ENCODE measurements at regions not wholly inside any gene's neighbourhood (a gene's known extent, or its start where the extent isn't known, plus 50 kb on each side); places are given as distances from the start of the nearest gene placed in this dataset.
A peak's percentile ranks its signal among the peaks of the same experiment; 100 is the strongest.

DNA sequence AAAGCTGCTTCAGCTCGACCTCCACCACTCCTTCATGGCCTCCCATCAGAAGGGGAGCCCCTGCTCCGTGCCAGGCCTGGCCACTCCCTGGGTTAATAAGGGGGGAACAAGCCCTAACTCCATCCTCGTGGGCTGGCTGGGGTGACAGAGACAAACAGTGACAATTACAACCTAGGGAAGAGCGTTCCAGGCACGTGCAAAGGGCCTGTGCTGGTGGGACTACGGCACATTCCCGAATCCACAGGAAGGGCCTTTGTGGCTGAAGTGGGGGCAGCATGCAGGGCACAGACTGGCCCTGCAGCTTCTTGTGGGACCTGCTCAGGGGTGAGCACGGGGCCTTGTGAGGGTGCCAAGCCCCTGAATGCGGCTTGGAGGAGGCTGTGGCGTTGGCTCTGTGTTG lies 157.4 kb downstream of the C9orf50 start:
- H3K4me3 ChIP-seq (ENCODE audit: low read depth, poor library complexity, severe bottlenecking) = no peak overlapping the region
- DNase-seq (ENCODE audit: low spot score in 2 of 2) = no peak
- intact Hi-C loops (cut with DNase I; ENCODE audit: low total_unique reads) = no loop called here
- 87 to 96% methylated on average over 9 to 10 of the region's 10 CpGs for WGBS, 2 donors
- TF ChIP-seq POLR2A (IDR thresholded peaks at IDR 0.05) = no peak
- TF ChIP-seq, protein P1, sequence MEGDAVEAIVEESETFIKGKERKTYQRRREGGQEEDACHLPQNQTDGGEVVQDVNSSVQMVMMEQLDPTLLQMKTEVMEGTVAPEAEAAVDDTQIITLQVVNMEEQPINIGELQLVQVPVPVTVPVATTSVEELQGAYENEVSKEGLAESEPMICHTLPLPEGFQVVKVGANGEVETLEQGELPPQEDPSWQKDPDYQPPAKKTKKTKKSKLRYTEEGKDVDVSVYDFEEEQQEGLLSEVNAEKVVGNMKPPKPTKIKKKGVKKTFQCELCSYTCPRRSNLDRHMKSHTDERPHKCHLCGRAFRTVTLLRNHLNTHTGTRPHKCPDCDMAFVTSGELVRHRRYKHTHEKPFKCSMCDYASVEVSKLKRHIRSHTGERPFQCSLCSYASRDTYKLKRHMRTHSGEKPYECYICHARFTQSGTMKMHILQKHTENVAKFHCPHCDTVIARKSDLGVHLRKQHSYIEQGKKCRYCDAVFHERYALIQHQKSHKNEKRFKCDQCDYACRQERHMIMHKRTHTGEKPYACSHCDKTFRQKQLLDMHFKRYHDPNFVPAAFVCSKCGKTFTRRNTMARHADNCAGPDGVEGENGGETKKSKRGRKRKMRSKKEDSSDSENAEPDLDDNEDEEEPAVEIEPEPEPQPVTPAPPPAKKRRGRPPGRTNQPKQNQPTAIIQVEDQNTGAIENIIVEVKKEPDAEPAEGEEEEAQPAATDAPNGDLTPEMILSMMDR (IDR thresholded peaks at IDR 0.05) = no peak

DNA sequence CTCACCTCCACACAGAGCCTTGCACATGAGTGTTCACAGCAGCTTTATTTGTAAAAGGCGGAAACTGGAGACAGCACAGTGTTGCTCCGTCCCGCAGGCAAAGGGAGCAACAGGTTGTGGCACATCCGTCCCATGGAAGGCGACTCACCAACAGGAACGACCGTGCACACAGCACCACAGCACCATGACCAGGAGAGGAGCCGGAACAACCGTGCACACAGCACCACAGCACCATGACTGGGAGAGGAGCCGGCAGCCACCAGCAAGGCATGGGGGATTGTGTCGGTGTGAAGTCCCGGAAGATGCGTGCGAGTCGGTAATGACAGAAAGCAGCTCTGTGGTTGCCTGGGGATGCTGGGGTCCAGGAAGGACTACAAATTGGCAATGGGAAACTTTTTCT lies 158.5 kb downstream of the C9orf50 start:
- no peak overlapping the region for H3K4me3 ChIP-seq (ENCODE audit: low read depth, poor library complexity, severe bottlenecking)
- DNase-seq (ENCODE audit: low spot score in 2 of 2) = no peak
- TF ChIP-seq POLR2A (IDR thresholded peaks at IDR 0.05) = no peak
- TF ChIP-seq, protein P1 (IDR thresholded peaks at IDR 0.05) = no peak
- intact Hi-C loops (cut with DNase I; ENCODE audit: low total_unique reads) = no loop called here
- WGBS, 2 donors = 83 to 86% methylated on average over 15 of the region's 15 CpGs

- no peak overlapping the region for H3K4me3 ChIP-seq (ENCODE audit: low read depth, poor library complexity, severe bottlenecking)
- peak; percentile 96 to 99 for DNase-seq (ENCODE audit: low spot score in 2 of 2)
- 2 to 4% methylated on average over 26 to 30 of the region's 51 CpGs for WGBS, 2 donors
- intact Hi-C loops (cut with DNase I; ENCODE audit: low total_unique reads) = no loop called here
- TF ChIP-seq, protein P1 (IDR thresholded peaks at IDR 0.05) = no peak
- TF ChIP-seq POLR2A (IDR thresholded peaks at IDR 0.05) = no peak
These were observed 160.3 kb downstream of the C9orf50 start for GRCh38 chr9:129460323-129461261.

- DNase-seq (ENCODE audit: low spot score in 2 of 2) = no peak
These were observed 161.2 kb downstream of the C9orf50 start for GRCh38 chr9:129459547-129460322.

DNA sequence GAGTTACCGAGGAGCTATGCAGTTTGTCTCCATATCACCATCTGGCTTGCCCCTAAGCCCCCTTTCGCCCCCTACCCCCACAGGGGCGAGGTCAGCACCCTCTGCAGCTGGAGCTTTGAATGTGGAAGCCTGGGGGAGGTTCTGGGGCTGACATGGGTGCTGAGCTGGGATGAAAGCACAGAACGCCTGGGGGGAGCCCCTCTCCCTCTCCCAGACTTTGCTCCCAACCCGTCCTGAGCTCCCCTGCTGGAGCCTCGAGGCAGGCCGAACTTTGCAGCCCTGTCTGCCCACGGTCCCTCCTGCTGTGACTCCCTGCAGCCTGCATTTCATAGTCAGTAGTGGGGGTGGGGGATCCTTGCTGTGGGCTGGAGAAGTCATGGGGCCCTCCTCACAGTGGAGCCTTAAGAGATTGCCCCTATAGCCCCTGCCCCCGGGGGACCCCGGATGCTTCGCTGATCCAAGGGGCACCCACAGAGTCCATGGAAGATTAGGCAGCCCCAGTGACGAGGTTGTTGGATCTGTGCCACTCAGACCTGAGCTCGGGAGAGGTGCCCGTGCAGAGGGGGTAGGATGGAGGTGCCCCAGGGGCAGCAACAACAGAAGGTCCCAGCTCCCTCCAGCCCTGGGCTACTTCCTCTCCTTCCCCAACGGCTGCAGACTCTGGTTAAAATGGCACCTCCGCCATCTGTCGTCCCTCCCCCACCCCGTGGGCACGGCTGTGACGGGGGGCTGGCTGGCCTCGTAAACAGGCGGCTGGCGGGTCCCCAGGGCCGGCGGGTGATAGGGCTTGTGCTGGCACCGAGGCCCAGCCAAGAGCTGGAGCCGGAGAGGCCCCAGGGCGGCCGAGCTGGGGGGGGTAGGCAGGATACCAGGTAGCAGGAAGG lies 162.0 kb downstream of the C9orf50 start:
- intact Hi-C loops (cut with DNase I; ENCODE audit: low total_unique reads) = no loop called here
- DNase-seq (ENCODE audit: low spot score in 2 of 2) = no peak
- TF ChIP-seq POLR2A (IDR thresholded peaks at IDR 0.05) = no peak
- TF ChIP-seq, protein P1 (IDR thresholded peaks at IDR 0.05) = no peak
- 17 to 34% methylated on average over 20 to 24 of the region's 29 CpGs for WGBS, 2 donors
- no peak overlapping the region for H3K4me3 ChIP-seq (ENCODE audit: low read depth, poor library complexity, severe bottlenecking)

More at GRCh38 chr9:129459547-129460322, 161.2 kb downstream of the C9orf50 start:
- TF ChIP-seq, protein P1 (IDR thresholded peaks at IDR 0.05) = no peak
- no peak for TF ChIP-seq POLR2A (IDR thresholded peaks at IDR 0.05)
- 27 to 28% methylated on average over 26 of the region's 29 CpGs for WGBS, 2 donors
- intact Hi-C loops (cut with DNase I; ENCODE audit: low total_unique reads) = no loop called here
- H3K4me3 ChIP-seq (ENCODE audit: low read depth, poor library complexity, severe bottlenecking) = no peak overlapping the region
